Vagina (tissue), 2 donors: ENCODE measurements at regions not wholly inside any gene's neighbourhood (a gene's known extent, or its start where the extent isn't known, plus 50 kb on each side); places are given as distances from the start of the nearest gene placed in this dataset.

Experiments used
- CTCF ChIP-seq, 3 experiments: fragments of 450-650 bp in 2 of 3; fragments of 200-600 bp in 1 of 3; sonication (generic) in 1 of 3; IDR thresholded peaks; one replicate each; pipeline ENCODE4 v1.5.1; 2017 to 2019; ENCODE audit warnings: antibody characterized with exemption in 3 of 3, mild to moderate bottlenecking in 2 of 3, moderate library complexity in 2 of 3
- POLR2A ChIP-seq, 2 donors: fragments of 450-650 bp; IDR thresholded peaks; one replicate each; pipeline ENCODE4 v1.6.1; 2017; ENCODE audit warnings: antibody characterized with exemption in 2 of 2, mild to moderate bottlenecking in 2 of 2, moderate library complexity in 2 of 2

- TF ChIP-seq CTCF (IDR thresholded peaks at IDR 0.05), result no peak
- TF ChIP-seq POLR2A (IDR thresholded peaks at IDR 0.05), result no peak
Observed at GRCh38 chr9:74321396-74321795, 175.7 kb upstream of the RORB start.
